ENCODE measurements at regions not wholly inside any gene's neighbourhood (a gene's known extent, or its start where the extent isn't known, plus 50 kb on each side); places are given as distances from the start of the nearest gene placed in this dataset.

DNA sequence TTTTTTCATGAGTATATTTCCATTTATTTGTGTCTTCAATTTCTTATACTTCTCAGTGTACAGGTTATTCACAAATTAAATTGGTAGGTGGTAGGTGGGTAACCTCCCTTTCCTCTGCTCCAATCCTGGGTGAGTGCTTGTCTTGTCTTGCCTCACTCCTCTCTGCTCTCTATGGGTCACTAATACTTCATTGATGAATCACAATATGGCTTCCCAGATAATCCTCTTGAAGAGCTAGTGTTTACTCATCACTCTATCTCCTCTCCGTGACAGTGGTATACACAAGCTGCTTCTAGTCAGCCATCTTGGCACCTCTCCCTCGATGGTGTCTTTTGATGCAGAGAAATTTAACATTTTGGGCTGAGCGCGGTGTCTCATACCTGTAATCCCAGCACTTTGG lies 331.8 kb upstream of the NMUR2 start (continued):
- no peak for TF ChIP-seq CEBPB (IDR thresholded peaks at IDR 0.05; ENCODE audit: borderline replicate concordance in 1 of 2, low read depth in 2 of 2, low read length in 2 of 2)
- TF ChIP-seq, protein P1, sequence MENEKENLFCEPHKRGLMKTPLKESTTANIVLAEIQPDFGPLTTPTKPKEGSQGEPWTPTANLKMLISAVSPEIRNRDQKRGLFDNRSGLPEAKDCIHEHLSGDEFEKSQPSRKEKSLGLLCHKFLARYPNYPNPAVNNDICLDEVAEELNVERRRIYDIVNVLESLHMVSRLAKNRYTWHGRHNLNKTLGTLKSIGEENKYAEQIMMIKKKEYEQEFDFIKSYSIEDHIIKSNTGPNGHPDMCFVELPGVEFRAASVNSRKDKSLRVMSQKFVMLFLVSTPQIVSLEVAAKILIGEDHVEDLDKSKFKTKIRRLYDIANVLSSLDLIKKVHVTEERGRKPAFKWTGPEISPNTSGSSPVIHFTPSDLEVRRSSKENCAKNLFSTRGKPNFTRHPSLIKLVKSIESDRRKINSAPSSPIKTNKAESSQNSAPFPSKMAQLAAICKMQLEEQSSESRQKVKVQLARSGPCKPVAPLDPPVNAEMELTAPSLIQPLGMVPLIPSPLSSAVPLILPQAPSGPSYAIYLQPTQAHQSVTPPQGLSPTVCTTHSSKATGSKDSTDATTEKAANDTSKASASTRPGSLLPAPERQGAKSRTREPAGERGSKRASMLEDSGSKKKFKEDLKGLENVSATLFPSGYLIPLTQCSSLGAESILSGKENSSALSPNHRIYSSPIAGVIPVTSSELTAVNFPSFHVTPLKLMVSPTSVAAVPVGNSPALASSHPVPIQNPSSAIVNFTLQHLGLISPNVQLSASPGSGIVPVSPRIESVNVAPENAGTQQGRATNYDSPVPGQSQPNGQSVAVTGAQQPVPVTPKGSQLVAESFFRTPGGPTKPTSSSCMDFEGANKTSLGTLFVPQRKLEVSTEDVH (IDR thresholded peaks at IDR 0.05; ENCODE audit: low read depth, partially characterized antibody), result no peak

DNA sequence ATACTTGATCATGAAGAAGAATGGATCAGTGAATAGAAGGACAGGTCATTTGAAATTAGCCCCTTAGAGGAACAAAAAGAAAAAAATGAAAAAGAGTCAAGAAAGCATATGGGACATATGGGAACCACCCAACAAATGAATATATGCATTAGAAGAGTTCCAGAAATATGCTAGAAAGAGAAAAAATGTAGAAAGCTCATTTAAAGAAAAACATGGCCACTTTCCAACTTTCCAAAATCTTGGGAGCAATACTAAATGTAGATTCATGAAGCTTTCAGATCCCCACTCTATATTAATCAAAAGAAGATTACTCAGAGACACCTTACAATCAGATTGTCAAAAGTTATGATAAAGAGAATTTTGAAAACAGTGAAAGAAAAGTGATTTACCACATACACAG lies 334.8 kb upstream of the NMUR2 start:
- H3K9ac ChIP-seq (ENCODE audit: control insufficient read depth, insufficient read depth, low read length), result no peak overlapping the region
- no peaks in the 10 kb centered on the region for H4K20me1 ChIP-seq (ENCODE audit: control insufficient read depth, insufficient read depth)
- no TSS peak for BruUV-seq (replicated peaks)
- H3K27ac ChIP-seq (ENCODE audit: control insufficient read depth, insufficient read depth), result no peak overlapping the region
- POLR2A ChIA-PET, result no interaction called here
- no peaks in the 10 kb centered on the region for H3K27me3 ChIP-seq (replicated peaks in 1 of 2; ENCODE audit: control insufficient read depth in 2 of 2, insufficient read depth in 2 of 2, low read length in 1 of 2)
- H3K4me3 ChIP-seq, result no peak overlapping the region
- TF ChIP-seq, protein P2, sequence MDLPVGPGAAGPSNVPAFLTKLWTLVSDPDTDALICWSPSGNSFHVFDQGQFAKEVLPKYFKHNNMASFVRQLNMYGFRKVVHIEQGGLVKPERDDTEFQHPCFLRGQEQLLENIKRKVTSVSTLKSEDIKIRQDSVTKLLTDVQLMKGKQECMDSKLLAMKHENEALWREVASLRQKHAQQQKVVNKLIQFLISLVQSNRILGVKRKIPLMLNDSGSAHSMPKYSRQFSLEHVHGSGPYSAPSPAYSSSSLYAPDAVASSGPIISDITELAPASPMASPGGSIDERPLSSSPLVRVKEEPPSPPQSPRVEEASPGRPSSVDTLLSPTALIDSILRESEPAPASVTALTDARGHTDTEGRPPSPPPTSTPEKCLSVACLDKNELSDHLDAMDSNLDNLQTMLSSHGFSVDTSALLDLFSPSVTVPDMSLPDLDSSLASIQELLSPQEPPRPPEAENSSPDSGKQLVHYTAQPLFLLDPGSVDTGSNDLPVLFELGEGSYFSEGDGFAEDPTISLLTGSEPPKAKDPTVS (IDR thresholded peaks at IDR 0.05; ENCODE audit: low read depth, low read length), result no peak
- TF ChIP-seq SIN3A (IDR thresholded peaks at IDR 0.05; ENCODE audit: low read depth, low read length) (no peak), BCL11A (IDR thresholded peaks at IDR 0.05; ENCODE audit: low read depth, low read length) (no peak), ZSCAN29 (IDR thresholded peaks at IDR 0.05) (no peak), ESRRA (IDR thresholded peaks at IDR 0.05; ENCODE audit: low read length) (no peak)
- TF ChIP-seq, protein P3, sequence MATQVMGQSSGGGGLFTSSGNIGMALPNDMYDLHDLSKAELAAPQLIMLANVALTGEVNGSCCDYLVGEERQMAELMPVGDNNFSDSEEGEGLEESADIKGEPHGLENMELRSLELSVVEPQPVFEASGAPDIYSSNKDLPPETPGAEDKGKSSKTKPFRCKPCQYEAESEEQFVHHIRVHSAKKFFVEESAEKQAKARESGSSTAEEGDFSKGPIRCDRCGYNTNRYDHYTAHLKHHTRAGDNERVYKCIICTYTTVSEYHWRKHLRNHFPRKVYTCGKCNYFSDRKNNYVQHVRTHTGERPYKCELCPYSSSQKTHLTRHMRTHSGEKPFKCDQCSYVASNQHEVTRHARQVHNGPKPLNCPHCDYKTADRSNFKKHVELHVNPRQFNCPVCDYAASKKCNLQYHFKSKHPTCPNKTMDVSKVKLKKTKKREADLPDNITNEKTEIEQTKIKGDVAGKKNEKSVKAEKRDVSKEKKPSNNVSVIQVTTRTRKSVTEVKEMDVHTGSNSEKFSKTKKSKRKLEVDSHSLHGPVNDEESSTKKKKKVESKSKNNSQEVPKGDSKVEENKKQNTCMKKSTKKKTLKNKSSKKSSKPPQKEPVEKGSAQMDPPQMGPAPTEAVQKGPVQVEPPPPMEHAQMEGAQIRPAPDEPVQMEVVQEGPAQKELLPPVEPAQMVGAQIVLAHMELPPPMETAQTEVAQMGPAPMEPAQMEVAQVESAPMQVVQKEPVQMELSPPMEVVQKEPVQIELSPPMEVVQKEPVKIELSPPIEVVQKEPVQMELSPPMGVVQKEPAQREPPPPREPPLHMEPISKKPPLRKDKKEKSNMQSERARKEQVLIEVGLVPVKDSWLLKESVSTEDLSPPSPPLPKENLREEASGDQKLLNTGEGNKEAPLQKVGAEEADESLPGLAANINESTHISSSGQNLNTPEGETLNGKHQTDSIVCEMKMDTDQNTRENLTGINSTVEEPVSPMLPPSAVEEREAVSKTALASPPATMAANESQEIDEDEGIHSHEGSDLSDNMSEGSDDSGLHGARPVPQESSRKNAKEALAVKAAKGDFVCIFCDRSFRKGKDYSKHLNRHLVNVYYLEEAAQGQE (IDR thresholded peaks at IDR 0.05; ENCODE audit: low read depth, low read length), result no peak
- TF ChIP-seq, protein P4, sequence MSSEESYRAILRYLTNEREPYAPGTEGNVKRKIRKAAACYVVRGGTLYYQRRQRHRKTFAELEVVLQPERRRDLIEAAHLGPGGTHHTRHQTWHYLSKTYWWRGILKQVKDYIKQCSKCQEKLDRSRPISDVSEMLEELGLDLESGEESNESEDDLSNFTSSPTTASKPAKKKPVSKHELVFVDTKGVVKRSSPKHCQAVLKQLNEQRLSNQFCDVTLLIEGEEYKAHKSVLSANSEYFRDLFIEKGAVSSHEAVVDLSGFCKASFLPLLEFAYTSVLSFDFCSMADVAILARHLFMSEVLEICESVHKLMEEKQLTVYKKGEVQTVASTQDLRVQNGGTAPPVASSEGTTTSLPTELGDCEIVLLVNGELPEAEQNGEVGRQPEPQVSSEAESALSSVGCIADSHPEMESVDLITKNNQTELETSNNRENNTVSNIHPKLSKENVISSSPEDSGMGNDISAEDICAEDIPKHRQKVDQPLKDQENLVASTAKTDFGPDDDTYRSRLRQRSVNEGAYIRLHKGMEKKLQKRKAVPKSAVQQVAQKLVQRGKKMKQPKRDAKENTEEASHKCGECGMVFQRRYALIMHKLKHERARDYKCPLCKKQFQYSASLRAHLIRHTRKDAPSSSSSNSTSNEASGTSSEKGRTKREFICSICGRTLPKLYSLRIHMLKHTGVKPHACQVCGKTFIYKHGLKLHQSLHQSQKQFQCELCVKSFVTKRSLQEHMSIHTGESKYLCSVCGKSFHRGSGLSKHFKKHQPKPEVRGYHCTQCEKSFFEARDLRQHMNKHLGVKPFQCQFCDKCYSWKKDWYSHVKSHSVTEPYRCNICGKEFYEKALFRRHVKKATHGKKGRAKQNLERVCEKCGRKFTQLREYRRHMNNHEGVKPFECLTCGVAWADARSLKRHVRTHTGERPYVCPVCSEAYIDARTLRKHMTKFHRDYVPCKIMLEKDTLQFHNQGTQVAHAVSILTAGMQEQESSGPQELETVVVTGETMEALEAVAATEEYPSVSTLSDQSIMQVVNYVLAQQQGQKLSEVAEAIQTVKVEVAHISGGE (CRISPR knock-in tag; IDR thresholded peaks at IDR 0.05), result no peak
- CTCF ChIA-PET, result no interaction called here
- no peaks in the 10 kb centered on the region for H3K9me3 ChIP-seq (replicated peaks; ENCODE audit: control insufficient read depth, insufficient read depth, low read length)
- SMC1A ChIA-PET (ENCODE audit: uncharacterized antibody, unreplicated experiment), result no interaction called here
- DNase-seq (ENCODE audit: low read depth, low spot score) (no peak), FAIRE-seq (no peak), ATAC-seq (no peak)
- no peak overlapping the region for H2AFZ ChIP-seq (ENCODE audit: control insufficient read depth, low read depth, low read length)
- no peak overlapping the region for H3K4me2 ChIP-seq (ENCODE audit: control insufficient read depth, insufficient read depth)
- intact Hi-C loops (cut with micrococcal nuclease; ENCODE audit: unreplicated experiment) (no loop called here), in situ Hi-C loops (cut with MboI) (no loop called here)
- no peaks in the 10 kb centered on the region for H3K36me3 ChIP-seq (ENCODE audit: control insufficient read depth in 2 of 2, insufficient read depth in 2 of 2, low read length in 1 of 2)
- no peaks in the 10 kb centered on the region for H3K4me1 ChIP-seq (ENCODE audit: control insufficient read depth, insufficient read depth, low read length)
- RAD21 ChIA-PET (ENCODE audit: unreplicated experiment), result no interaction called here
- no peaks in the 10 kb centered on the region for H3K79me2 ChIP-seq (ENCODE audit: control insufficient read depth, insufficient read depth, low read length)
